ENCODE measurements at regions not wholly inside any gene's neighbourhood (a gene's known extent, or its start where the extent isn't known, plus 50 kb on each side); places are given as distances from the start of the nearest gene placed in this dataset.
A peak's percentile ranks its signal among the peaks of the same experiment; 100 is the strongest.
"Not testable (repeated sequence)": the region's sequence is repeated elsewhere in the genome, so short reads cannot be mapped to it uniquely, and the experiment has no call there.

DNA sequence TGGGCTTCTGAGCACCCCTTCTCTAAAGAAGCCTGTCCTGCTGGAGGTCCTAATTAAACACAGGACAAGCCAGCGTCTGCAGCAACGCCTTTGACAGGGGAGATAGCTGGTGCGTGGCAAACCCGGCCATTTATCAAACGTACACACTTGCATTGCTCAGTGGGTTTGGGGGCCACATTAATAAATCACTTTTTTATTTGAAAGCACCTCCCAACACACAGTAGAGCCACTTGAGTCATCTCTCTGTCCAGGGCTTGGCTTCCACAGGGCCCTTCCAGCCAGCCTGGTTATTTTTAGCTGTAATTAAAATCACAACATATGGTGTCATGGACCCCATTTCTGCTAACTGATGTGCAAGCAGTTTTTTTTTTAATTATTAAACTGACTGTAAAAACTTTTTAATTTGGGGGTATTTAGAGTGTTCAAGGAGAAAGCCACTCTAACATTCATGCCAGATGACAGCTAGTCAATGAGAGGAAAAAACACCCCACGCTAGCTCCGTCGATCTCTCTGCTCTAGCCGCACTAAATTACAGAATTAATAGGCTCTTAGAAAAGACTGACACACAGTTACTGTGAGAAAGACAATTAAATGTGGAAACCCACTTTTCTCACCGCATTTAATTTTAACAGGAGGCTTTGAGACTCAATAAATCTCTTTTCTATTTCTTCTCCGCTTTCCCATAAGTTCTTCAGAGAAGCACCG lies 201.0 kb upstream of the WSCD1 start:
- DNase-seq (ENCODE audit: low spot score), result no peak

DNA sequence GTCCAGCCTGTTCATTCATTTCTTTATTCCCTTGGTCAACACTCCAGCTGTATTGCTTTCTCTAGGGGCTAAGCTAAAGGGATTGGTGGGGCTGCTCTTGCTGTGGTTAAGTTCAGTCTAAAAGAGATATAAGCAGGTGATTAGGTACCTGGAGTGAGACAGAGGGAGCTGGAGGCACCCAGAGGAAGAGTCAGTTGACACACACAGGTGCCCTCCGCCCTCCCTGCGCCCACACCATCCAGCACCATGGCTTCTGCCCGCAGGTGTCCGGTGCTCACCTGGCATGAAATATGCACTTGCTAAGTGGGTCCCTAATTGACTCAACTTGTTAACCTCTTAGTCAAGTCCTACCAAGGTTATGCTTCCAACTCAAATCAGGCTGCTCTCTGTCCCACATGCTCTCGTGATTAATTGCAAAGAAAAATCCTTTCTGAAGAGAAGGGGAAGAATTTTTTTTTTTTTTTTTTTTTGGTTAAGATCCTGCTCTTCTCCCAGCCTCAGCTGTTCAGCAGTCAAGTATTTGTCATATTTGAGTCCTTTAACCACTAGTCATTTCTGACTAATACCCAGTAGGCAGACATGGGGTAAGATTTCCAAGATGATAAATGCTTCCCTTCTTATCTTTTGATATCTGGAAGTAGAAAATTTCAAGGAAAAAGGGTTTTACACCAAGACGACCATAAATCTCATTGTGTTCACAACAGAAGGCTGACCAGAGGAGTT lies 199.8 kb upstream of the WSCD1 start:
- no peak for DNase-seq (ENCODE audit: low spot score)

DNA sequence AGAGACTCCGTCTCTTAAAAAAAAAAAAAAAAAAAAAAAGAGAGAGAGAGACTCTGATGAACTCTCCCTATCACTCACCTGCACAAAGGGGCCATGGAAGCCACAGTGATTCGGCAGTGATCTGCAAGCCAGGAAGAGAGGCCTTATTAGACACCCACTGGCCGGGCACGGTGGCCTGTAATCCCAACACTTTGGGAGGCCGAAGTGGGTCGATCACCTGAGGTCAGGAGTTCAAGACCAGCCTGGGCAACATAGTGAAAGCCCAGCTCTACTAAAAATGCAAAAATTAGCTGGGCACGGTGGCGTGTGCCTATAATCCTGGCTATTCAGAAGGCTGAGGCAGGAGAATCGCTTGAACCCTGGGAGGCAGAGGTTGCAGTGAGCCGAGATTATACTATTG lies 198.5 kb upstream of the WSCD1 start:
- DNase-seq (ENCODE audit: low spot score), result no peak

DNA sequence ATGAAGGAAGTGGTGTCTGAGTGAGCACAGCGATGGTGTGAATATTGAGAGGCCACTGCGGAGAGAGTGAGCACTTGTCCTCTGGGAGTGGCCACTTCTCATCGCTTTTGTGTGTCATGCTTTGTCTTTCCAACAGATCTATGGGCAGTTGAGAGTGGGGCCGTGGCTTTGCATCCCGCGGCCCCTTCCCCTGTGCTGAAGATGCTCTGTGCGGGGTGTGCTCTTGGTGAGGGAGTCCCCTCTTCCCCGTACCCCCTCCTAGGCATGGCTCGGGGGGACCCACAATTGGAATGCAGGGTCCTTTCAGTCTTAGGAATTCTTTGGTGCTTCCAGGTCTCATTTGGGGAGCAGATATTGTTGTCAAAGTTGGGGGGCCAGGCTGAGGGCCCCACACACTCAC lies 197.3 kb upstream of the WSCD1 start:
- no peak for DNase-seq (ENCODE audit: low spot score)

DNA sequence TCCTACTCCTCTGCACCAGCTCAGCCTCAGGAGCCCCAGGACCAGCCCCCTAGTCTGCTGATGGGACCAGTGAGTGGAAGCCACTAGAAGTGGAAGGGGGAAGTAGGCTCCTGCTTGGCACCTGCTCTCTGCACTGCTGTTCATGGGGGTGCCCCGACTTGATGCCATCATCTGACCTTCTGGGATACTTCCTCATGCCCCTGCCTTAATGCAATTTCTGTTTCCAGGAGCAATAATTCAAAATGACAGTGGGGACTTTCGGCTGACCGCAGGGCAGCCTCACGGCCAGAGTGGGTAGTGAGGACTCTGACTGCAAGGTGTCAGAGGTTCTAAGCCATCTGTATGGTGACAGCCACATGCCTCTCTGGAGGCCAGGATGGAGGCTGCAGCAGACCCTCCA lies 196.4 kb upstream of the WSCD1 start:
- no peak for DNase-seq (ENCODE audit: low spot score)

DNA sequence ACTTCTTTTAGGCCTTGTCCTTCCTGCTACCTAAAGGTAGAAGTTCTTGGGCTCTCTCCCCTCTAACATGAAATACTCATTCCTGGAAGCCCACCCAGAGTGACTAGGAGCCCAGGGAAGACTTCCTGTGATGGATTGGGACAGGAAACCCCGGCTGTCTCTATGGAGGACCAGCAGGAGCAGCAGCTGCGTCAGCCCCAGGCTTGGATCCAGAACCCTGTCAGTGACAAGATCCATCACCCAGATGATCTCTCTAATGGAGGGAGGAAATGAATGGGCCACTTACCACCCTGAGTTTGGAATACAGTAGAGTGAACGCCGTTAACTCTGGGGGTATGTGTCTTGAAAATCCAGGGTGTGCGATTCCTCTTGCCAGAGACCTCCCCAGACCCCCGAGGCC lies 195.7 kb upstream of the WSCD1 start:
- DNase-seq (ENCODE audit: low spot score), result no peak

GRCh38 chr17:5877366-5877765 lies 192.8 kb upstream of the WSCD1 start:
- no peak for DNase-seq (ENCODE audit: low spot score)

- no peak for DNase-seq (ENCODE audit: low spot score)
These were observed 192.2 kb upstream of the WSCD1 start for GRCh38 chr17:5877948-5878347.

- DNase-seq (ENCODE audit: low spot score), result no peak
These were observed 188.3 kb upstream of the WSCD1 start for GRCh38 chr17:5881849-5882248.

DNA sequence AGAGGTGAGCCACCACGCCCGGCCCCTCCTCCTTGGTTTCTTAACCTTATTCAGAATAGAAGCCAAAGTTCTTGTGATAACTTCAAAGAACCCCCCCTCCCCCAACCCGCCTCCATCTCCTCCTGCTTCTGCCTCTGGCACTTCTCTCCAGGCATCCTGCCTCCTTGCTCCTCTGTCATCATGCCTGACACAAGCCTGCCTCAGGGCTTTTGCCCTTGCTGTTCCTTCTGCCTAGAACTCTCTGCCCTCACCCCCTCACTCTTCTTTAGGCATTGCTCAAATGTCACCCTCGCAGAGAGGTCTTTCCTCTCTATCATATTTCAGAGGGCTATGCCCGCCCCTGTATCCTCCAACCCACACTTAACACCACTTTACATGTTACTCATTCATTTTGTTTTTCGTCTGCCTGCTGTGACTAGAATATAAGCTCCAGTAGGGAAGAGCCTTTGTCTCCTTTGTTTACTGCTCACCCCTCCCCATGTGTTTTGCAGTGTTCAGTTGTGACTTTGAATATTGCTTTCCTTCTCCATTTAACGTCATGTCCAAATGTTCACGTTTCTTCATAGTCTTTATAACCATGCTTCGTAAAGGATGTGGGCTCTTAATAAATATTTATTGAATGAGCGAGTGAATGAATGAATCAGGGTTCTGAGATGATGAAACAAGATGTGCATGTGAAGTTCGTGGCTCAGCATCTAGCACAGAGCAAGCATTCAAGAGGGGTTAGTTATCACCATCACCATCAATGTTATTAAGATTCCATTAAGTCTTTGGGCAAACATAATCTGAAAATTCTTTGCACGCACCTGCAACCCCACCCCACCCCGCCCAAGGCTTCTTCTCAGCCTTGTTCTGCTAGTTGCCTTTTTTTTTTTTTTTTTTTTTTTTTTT lies 186.2 kb upstream of the WSCD1 start:
- peak; percentile 28 for DNase-seq (ENCODE audit: low spot score)

DNA sequence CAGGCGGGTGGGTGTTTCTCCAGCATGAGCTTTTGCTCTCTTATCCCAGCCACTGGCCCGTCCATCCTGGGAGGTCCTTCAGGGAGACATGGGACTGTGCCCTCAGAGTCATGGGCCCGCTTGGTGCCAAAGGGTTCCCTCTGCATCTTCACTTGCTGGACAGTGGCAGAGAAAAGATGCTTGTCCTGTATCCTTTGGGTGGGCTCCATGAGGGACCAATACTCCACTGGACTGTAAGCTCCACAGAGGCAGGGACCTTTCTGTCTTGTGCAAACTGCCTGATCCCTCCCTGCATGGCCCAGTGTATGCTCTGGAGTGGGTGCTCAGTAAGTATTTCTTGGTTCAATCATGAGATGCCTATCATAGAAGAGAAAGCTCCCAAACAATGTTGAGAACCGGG lies 184.8 kb upstream of the WSCD1 start:
- DNase-seq (ENCODE audit: low spot score), result no peak

- DNase-seq (ENCODE audit: low spot score), result no peak
These were observed 181.4 kb upstream of the WSCD1 start for GRCh38 chr17:5888811-5889210.

DNA sequence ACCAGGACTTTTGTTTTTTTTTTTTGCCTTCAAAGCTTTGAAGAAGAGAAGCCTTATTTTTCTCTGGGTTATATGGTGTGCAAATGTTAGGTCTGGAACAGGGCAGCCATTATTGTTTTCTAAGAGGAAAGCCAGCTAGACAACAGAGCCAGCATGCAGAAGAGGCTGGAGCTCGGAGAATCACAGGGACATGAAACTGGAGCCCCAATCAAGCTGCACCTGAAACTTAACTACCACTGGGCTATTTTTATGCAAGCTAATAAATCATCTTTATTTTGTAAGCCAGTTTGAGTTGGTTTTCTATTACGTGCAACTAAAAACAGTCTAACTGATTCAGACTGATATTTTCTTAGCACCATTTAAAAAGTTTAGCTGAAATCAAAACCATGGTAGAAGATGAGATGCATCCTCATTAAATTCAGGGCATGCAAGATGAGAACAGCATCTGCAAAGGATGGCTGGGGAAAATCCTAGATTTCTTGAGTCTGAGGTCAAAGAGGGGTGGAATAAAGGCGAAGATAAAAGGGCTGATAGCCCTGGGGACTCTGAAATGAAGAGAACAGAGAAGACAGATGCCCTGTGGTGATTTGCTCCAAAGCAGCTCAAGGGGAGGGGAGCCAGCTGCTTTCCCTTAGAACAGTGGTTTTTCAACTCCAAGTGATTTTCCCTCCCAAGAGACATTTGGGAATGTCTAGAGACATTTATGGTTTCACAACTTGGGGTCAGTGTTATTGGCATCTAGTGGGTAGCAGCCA lies 177.1 kb upstream of the WSCD1 start:
- no peak for DNase-seq (ENCODE audit: low spot score)

GRCh38 chr17:5893741-5894140 lies 176.4 kb upstream of the WSCD1 start:
- no peak for DNase-seq (ENCODE audit: low spot score)

GRCh38 chr17:5895276-5895675 lies 174.9 kb upstream of the WSCD1 start:
- DNase-seq (ENCODE audit: low spot score), result no peak

- no peak for DNase-seq (ENCODE audit: low spot score)
These were observed 174.0 kb upstream of the WSCD1 start for GRCh38 chr17:5896215-5896614.

DNA sequence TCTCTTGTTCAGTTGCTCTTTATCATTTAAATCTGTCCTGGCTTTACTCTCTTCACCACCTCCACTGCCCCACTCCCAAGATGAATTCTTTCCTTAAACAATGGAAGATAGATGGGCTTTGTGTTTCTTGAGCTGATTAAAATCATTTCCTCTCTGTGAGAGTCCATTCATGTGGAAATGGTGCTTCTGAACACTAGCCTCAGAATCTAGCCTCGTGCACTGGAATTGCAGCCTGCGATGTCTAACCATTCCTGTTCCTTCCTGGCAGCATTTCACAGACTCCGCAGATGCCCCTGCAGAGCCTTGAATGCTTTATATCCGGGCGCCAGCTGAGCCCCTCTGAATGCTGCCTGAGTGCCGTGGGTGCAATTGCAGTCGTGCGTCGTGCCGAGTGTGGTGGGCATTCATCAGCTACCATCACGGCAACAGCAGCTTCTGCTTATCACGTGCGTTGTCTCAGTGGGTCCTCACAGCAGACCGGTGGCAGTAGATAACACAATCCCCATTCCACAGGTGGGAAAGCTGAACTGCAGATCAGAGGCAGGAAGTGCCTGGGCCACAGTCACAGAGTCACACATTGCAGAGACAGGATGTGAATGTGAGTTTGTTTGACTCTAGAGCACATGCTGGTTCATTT lies 172.8 kb upstream of the WSCD1 start:
- no peak for DNase-seq (ENCODE audit: low spot score)

GRCh38 chr17:5897981-5898380 lies 172.2 kb upstream of the WSCD1 start:
- DNase-seq (ENCODE audit: low spot score), result not testable (repeated sequence)

- no peak for DNase-seq (ENCODE audit: low spot score)
These were observed 171.8 kb upstream of the WSCD1 start for GRCh38 chr17:5898406-5898805.

DNA sequence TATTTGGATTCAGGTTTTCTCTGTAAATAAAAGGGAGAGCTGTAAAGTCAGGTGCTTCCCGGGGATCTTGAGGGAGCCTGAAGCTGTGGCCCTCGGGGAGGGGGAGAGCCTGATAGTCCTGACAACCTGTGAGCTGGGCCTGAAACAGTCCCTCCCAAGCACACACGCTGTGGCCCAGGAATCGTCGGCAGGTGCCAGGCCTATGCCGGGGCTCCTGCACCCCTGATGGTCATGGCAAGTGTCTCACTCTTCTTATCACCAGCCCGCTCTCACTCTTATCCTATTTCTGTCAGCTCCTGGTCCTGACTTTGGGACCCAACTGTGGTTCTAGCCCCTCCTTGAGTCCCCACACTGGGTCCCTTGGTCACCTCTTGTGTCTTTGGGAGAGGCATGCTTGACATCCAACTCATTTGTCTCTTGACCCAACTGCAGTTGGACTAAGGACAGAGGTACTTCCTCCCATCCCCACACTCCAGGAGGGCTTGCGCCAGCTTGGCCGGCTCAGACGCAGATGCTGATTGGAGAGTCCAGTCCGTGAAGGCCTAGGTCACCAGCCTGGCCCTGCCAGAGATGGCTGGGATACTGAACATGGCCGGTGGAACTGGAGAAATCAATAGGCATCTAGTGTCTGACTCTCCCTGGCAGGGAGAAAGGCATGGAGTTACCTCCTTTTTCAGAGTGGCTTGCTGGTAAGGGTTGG lies 170.5 kb upstream of the WSCD1 start:
- DNase-seq (ENCODE audit: low spot score), result no peak

GRCh38 chr17:5901731-5902130 lies 168.4 kb upstream of the WSCD1 start:
- no peak for DNase-seq (ENCODE audit: low spot score)
